ENCODE measurements at regions not wholly inside any gene's neighbourhood (a gene's known extent, or its start where the extent isn't known, plus 50 kb on each side); places are given as distances from the start of the nearest gene placed in this dataset.
"Not testable (repeated sequence)": the region's sequence is repeated elsewhere in the genome, so short reads cannot be mapped to it uniquely, and the experiment has no call there.

DNA sequence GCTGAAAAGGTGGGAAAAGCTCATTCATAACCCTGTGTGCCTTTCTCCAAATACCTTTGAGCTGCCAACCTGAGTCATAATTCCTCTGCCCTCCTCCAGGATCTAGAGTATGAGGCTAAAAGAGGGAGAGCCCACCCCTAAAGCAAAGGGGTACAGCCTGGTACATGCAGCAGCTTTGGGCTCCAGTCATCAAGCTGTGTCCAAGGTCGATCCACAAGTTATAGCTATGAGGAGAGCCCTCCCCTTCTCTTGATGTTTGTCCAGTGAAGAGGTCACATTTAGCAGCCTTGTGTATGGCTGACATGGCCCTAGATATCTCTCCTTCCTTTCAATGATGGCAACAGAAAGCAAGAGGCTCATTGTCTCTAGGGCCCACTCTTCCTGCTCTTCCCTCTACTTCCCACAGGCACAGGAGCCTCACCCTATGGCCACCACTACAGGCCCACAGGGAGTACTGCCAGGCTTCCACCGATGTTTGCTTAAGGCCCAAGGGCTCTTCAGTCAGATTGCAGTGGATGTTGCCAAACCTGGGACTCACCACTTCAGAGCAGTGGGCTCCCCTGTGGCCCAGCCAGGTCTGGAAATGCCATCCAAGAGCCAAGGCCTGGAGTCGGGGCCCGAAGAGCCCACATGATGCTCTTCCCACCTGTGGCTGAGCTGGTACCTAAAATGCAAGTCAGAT is 176.8 kb downstream of the CD83 start:
- Histone ChIP-seq H3K79me1 (ENCODE audit: insufficient read depth, low read depth, low read length, poor library complexity, severe bottlenecking) (no peaks in the 10 kb centered on the region), H3K27me3 (ENCODE audit: insufficient read depth, low read length) (no peaks in the 10 kb centered on the region), H3K27ac (ENCODE audit: insufficient read length, low read depth, low read length) (no peak overlapping the region), H4K5ac (ENCODE audit: insufficient read length, low read depth, low read length) (no peak overlapping the region), H3K4ac (ENCODE audit: low read depth, low read length) (no peak overlapping the region), H2BK20ac (ENCODE audit: low read depth, low read length, poor library complexity, severe bottlenecking) (no peak overlapping the region), H3K56ac (ENCODE audit: insufficient read length, low read depth, low read length) (no peak overlapping the region), H3K9ac (ENCODE audit: extremely low read depth, insufficient read length, low read length) (no peak overlapping the region), H2AFZ (ENCODE audit: low read length) (no peak overlapping the region), H3K4me1 (ENCODE audit: insufficient read depth, low read length) (peaks cover 9% of the 10 kb centered on the region; the same call in 1 of the 2 replicates), H4K20me1 (ENCODE audit: control insufficient read depth, insufficient read depth, insufficient read length) (no peaks in the 10 kb centered on the region), H3K18ac (ENCODE audit: insufficient read length, low read depth, low read length) (no peak overlapping the region), H2BK5ac (ENCODE audit: insufficient read length, low read length) (no peak overlapping the region), H3K23me2 (ENCODE audit: insufficient read length, low read depth, low read length, poor library complexity, severe bottlenecking) (no peaks in the 10 kb centered on the region), H3K23ac (ENCODE audit: insufficient read length, low read depth, low read length) (no peak overlapping the region), H4K91ac (ENCODE audit: insufficient read length, low read depth, low read length) (no peak overlapping the region), H2BK120ac (ENCODE audit: low read depth, low read length, poor library complexity, severe bottlenecking) (no peak overlapping the region), H2AK5ac (ENCODE audit: insufficient read length, low read length) (no peak overlapping the region), H3K79me2 (ENCODE audit: insufficient read depth, low read length) (no peaks in the 10 kb centered on the region), H2BK15ac (ENCODE audit: low read depth, low read length) (no peak overlapping the region), H3K9me3 (ENCODE audit: control insufficient read depth, low read depth, low read length) (no peaks in the 10 kb centered on the region), H2BK12ac (ENCODE audit: insufficient read length, low read depth, low read length) (no peak overlapping the region), H4K8ac (replicated peaks; ENCODE audit: insufficient read length, low read depth, low read length) (no peak overlapping the region), H3T11ph (ENCODE audit: low read length) (no peak overlapping the region), H3K4me2 (ENCODE audit: insufficient read depth, insufficient read length, low read length) (no peak overlapping the region), H3K14ac (ENCODE audit: insufficient read depth, low read length) (no peak overlapping the region)
- Mint-ChIP-seq H3K27ac (peak overlapping the region in 1 of 3 experiments; percentile 34; a peak in 1 of 7 replicates), H3K4me1 (peaks cover 24 to 53% of the 10 kb centered on the region in 2 experiments), H3K9me3 (no peaks in the 10 kb centered on the region; a peak in 1 of 5 replicates), H3K36me3 (ENCODE audit: insufficient read depth in 1 of 3, low read depth in 3 of 3) (peaks cover 0 to 77% (median 2%) of the 10 kb centered on the region in 3 experiments; a peak in 2 of 7 replicates), H3K4me3 (no peak overlapping the region), H3K27me3 (ENCODE audit: low read depth) (no peaks in the 10 kb centered on the region)
- TF ChIP-seq, protein P1, sequence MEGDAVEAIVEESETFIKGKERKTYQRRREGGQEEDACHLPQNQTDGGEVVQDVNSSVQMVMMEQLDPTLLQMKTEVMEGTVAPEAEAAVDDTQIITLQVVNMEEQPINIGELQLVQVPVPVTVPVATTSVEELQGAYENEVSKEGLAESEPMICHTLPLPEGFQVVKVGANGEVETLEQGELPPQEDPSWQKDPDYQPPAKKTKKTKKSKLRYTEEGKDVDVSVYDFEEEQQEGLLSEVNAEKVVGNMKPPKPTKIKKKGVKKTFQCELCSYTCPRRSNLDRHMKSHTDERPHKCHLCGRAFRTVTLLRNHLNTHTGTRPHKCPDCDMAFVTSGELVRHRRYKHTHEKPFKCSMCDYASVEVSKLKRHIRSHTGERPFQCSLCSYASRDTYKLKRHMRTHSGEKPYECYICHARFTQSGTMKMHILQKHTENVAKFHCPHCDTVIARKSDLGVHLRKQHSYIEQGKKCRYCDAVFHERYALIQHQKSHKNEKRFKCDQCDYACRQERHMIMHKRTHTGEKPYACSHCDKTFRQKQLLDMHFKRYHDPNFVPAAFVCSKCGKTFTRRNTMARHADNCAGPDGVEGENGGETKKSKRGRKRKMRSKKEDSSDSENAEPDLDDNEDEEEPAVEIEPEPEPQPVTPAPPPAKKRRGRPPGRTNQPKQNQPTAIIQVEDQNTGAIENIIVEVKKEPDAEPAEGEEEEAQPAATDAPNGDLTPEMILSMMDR (conservative IDR thresholded peaks at IDR 0.05) = no peak
- DNase-seq = no peak
- no CpG with 5 or more reads among the region's 4 CpGs for WGBS (ENCODE audit: extremely low coverage, insufficient read length, low lambda C conversion rate)

DNA sequence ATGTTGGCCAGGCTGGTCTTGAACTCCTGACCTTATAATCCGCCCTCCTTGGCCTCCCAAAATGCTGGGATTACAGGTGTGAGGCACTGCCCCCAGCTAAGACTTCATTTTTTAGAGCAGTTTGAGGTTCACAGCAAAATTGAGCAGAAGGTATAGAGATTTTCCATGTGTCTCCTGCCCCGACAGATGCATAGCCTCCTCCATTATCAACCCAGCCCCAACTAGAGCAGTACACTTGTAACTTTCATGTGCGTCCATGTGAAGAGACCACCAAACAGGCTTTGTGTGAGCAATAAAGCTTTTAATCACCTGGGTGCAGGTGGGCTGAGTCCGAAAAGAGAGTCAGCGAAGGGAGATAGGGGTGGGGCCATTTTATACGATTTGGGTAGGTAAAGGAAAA is 179.1 kb downstream of the CD83 start:
- H3K23ac ChIP-seq (ENCODE audit: insufficient read length, low read depth, low read length) = not testable (repeated sequence)

More for the DNA sequence above, 179.1 kb downstream of the CD83 start:
- H3K9me3 Mint-ChIP-seq; DNase-seq; H3K4me2 ChIP-seq (ENCODE audit: insufficient read depth, insufficient read length, low read length); H3K9ac ChIP-seq (ENCODE audit: extremely low read depth, insufficient read length, low read length); H2AFZ ChIP-seq (ENCODE audit: low read length); H3K23me2 ChIP-seq (ENCODE audit: insufficient read length, low read depth, low read length, poor library complexity, severe bottlenecking); H3K4ac ChIP-seq (ENCODE audit: low read depth, low read length); H3K27me3 ChIP-seq (ENCODE audit: insufficient read depth, low read length); H2AK5ac ChIP-seq (ENCODE audit: insufficient read length, low read length); H4K20me1 ChIP-seq (ENCODE audit: control insufficient read depth, insufficient read depth, insufficient read length); H4K5ac ChIP-seq (ENCODE audit: insufficient read length, low read depth, low read length); H2BK120ac ChIP-seq (ENCODE audit: low read depth, low read length, poor library complexity, severe bottlenecking); H4K91ac ChIP-seq (ENCODE audit: insufficient read length, low read depth, low read length); H3K56ac ChIP-seq (ENCODE audit: insufficient read length, low read depth, low read length); H2BK20ac ChIP-seq (ENCODE audit: low read depth, low read length, poor library complexity, severe bottlenecking); H4K8ac ChIP-seq (replicated peaks; ENCODE audit: insufficient read length, low read depth, low read length); H3K27me3 Mint-ChIP-seq (ENCODE audit: low read depth); H3K79me2 ChIP-seq (ENCODE audit: insufficient read depth, low read length); H3T11ph ChIP-seq (ENCODE audit: low read length); H3K79me1 ChIP-seq (ENCODE audit: insufficient read depth, low read depth, low read length, poor library complexity, severe bottlenecking); H2BK12ac ChIP-seq (ENCODE audit: insufficient read length, low read depth, low read length); H3K9me3 ChIP-seq (ENCODE audit: control insufficient read depth, low read depth, low read length); H3K4me1 ChIP-seq (ENCODE audit: insufficient read depth, low read length); H3K14ac ChIP-seq (ENCODE audit: insufficient read depth, low read length); H3K18ac ChIP-seq (ENCODE audit: insufficient read length, low read depth, low read length); H2BK15ac ChIP-seq (ENCODE audit: low read depth, low read length); H2BK5ac ChIP-seq (ENCODE audit: insufficient read length, low read length): not testable (repeated sequence)
- no CpG with 5 or more reads among the region's 6 CpGs for WGBS (ENCODE audit: extremely low coverage, insufficient read length, low lambda C conversion rate)
- peak overlapping the region; percentile 16 for H3K27ac ChIP-seq (ENCODE audit: insufficient read length, low read depth, low read length)
- peaks cover 29 to 50% of the 10 kb centered on the region in 2 experiments for H3K4me1 Mint-ChIP-seq
- H3K4me3 Mint-ChIP-seq = peak overlapping the region in 1 of 2 experiments; percentile 40; a peak in 2 of 5 replicates
- H3K36me3 Mint-ChIP-seq (ENCODE audit: insufficient read depth in 1 of 3, low read depth in 3 of 3) = peaks cover 0 to 75% (median 2%) of the 10 kb centered on the region in 3 experiments; a peak in 2 of 7 replicates
- H3K27ac Mint-ChIP-seq = peak overlapping the region; percentile 18 to 84 (median 79); a peak in 6 of 7 replicates
